ENCODE measurements at regions not wholly inside any gene's neighbourhood (a gene's known extent, or its start where the extent isn't known, plus 50 kb on each side); places are given as distances from the start of the nearest gene placed in this dataset.

- Histone ChIP-seq H3K4me3 (replicated peaks; ENCODE audit: low read depth, low read length) (no peak overlapping the region), H3K36me3 (ENCODE audit: control insufficient read depth, insufficient read depth, low read length) (no peaks in the 10 kb centered on the region), H3K27me3 (replicated peaks; ENCODE audit: control insufficient read depth, insufficient read depth, low read length) (no peaks in the 10 kb centered on the region)
- no peak for DNase-seq (ENCODE audit: extremely low read depth, insufficient read length)
- TF ChIP-seq, protein P1, sequence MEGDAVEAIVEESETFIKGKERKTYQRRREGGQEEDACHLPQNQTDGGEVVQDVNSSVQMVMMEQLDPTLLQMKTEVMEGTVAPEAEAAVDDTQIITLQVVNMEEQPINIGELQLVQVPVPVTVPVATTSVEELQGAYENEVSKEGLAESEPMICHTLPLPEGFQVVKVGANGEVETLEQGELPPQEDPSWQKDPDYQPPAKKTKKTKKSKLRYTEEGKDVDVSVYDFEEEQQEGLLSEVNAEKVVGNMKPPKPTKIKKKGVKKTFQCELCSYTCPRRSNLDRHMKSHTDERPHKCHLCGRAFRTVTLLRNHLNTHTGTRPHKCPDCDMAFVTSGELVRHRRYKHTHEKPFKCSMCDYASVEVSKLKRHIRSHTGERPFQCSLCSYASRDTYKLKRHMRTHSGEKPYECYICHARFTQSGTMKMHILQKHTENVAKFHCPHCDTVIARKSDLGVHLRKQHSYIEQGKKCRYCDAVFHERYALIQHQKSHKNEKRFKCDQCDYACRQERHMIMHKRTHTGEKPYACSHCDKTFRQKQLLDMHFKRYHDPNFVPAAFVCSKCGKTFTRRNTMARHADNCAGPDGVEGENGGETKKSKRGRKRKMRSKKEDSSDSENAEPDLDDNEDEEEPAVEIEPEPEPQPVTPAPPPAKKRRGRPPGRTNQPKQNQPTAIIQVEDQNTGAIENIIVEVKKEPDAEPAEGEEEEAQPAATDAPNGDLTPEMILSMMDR (IDR thresholded peaks at IDR 0.05; ENCODE audit: insufficient read depth, low read length, poor library complexity, severe bottlenecking): no peak
These were observed 207.8 kb downstream of the SOCS6 start for GRCh38 chr18:70496353-70497294.

GRCh38 chr18:70494524-70494923 is 205.7 kb downstream of the SOCS6 start:
- no peaks in the 10 kb centered on the region for H3K36me3 ChIP-seq (ENCODE audit: control insufficient read depth, insufficient read depth, low read length)
- DNase-seq (ENCODE audit: extremely low read depth, insufficient read length): no peak
- TF ChIP-seq, protein P1 (IDR thresholded peaks at IDR 0.05; ENCODE audit: insufficient read depth, low read length, poor library complexity, severe bottlenecking): no peak
- H3K4me3 ChIP-seq (replicated peaks; ENCODE audit: low read depth, low read length): no peak overlapping the region
- H3K27me3 ChIP-seq (replicated peaks; ENCODE audit: control insufficient read depth, insufficient read depth, low read length): no peaks in the 10 kb centered on the region

DNA sequence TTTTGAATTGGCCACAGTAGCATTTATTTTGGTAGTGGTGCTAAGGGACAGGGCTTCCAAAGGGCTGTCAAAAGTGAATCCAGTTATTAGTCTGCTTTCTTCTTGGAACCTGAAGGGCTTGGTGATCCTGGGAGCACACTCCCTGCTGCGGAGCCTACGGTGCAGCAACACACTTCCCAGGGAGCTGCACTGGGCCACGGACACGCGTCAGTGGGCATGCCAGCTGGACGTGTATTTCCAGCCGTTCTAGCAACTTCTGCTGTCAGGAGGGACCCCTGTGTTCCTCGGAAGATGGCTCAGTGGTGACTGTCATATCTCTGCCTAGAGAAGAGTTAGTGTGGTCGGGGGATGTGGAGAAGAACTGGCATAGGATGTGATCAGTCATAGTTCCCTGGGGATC is 204.6 kb downstream of the SOCS6 start:
- H3K27me3 ChIP-seq (replicated peaks; ENCODE audit: control insufficient read depth, insufficient read depth, low read length): no peaks in the 10 kb centered on the region
- TF ChIP-seq, protein P1 (IDR thresholded peaks at IDR 0.05; ENCODE audit: insufficient read depth, low read length, poor library complexity, severe bottlenecking): no peak

DNA sequence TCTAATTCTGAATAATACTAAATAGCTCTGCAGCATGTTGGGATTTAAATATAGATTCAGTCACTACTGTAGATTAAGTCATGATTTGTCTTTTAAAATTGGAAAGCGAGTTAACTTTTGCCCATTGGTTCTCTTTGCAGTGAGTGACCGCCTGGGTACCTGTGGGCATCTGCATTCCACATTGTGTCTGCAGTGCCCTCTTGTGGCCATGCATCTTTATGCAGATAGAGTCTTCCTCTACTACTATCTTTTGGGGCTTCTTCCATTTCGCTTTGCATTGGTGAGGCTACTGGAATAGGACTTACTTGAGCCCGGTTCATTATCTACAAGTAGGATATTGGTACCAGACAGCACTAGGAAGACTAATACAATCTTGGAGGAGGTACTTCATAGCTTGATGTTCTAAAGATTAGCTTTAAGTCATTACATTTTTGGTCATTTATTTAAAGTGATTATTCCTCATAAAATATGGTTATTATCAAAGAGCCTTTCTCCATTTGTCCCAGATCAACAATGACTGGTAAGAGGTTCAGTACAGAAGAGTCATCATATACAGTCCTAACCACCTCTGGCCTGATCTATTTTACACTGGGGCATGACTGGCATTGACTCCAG is 203.0 kb downstream of the SOCS6 start:
- Histone ChIP-seq H3K36me3 (ENCODE audit: control insufficient read depth, insufficient read depth, low read length) (no peaks in the 10 kb centered on the region), H3K27me3 (replicated peaks; ENCODE audit: control insufficient read depth, insufficient read depth, low read length) (no peaks in the 10 kb centered on the region), H3K4me3 (replicated peaks; ENCODE audit: low read depth, low read length) (no peak overlapping the region)
- TF ChIP-seq, protein P1 (IDR thresholded peaks at IDR 0.05; ENCODE audit: insufficient read depth, low read length, poor library complexity, severe bottlenecking): peak; percentile 94
- DNase-seq (ENCODE audit: extremely low read depth, insufficient read length): no peak

More for the DNA sequence above, 204.6 kb downstream of the SOCS6 start:
- no peak overlapping the region for H3K4me3 ChIP-seq (replicated peaks; ENCODE audit: low read depth, low read length)
- no peaks in the 10 kb centered on the region for H3K36me3 ChIP-seq (ENCODE audit: control insufficient read depth, insufficient read depth, low read length)
- no peak for DNase-seq (ENCODE audit: extremely low read depth, insufficient read length)

DNA sequence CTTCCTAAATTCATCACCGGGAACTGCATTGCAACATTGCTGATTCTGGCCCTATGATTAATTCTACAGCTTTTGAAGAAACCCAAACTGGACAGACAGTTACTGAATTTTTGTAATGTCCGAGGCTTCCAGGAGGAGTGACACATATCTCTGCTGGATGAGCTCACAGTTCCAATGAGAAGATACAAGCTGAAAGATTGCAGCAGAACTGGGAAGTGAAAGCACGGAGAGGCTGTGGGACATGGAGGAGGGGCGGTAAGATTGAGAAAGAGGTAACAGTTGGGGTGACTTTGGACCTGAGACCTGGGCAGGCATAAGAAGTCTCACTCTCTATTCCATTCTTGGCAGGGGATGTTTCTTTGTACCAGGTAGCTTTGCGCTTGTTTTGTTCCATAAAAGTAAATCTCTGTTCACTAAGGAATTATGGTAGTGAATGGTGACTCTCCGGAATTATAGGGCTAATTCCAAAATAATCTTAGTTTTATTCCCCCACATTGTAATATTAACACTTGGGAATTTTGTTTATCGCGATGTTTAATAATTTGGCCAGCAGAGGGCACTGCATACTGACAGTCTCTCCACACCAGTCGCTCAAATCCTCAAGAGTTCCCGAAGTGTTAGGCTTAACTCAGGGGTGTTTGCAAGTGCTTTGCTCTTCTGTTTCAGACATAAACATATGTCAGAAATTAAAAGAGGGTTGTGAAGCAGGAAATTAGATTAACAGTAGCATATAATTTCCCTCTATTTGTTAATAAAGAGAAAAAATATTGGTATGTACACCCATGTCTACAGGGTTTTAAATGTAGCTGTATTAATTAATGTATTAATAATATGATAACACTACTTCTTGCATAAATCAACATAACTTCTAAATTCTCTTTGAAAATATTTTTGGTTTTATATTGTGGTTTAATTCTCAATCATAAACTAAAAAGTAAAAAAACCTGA is 201.4 kb downstream of the SOCS6 start:
- H3K4me3 ChIP-seq (replicated peaks; ENCODE audit: low read depth, low read length): no peak overlapping the region
- TF ChIP-seq, protein P1 (IDR thresholded peaks at IDR 0.05; ENCODE audit: insufficient read depth, low read length, poor library complexity, severe bottlenecking): peak; percentile 65
- H3K36me3 ChIP-seq (ENCODE audit: control insufficient read depth, insufficient read depth, low read length): no peaks in the 10 kb centered on the region
- no peaks in the 10 kb centered on the region for H3K27me3 ChIP-seq (replicated peaks; ENCODE audit: control insufficient read depth, insufficient read depth, low read length)
- DNase-seq (ENCODE audit: extremely low read depth, insufficient read length): no peak
